Mammary epithelial cell (primary cell): ENCODE measurements at regions not wholly inside any gene's neighbourhood (a gene's known extent, or its start where the extent isn't known, plus 50 kb on each side); places are given as distances from the start of the nearest gene placed in this dataset.

ENCODE experiments used
- EZH2 ChIP-seq: IDR thresholded peaks from 2 replicates; pipeline ENCODE4 v1.6.1; 2012; ENCODE audit warnings: low read length, inconsistent platforms, borderline replicate concordance
- TF ChIP-seq, protein P1 (sequence below), 2 donors: IDR thresholded peaks in 1 of 2; conservative IDR thresholded peaks in 1 of 2; 2 replicates each; pipeline ENCODE4 v1.5.1; 2011 to 2012; ENCODE audit warnings: inconsistent platforms in 2 of 2, low read length in 2 of 2, mild to moderate bottlenecking in 2 of 2, control low read depth in 1 of 2, low read depth in 1 of 2; ENCODE audit not compliant: insufficient read depth in 1 of 2; ENCODE audit errors: extremely low read depth in 1 of 2

DNA sequence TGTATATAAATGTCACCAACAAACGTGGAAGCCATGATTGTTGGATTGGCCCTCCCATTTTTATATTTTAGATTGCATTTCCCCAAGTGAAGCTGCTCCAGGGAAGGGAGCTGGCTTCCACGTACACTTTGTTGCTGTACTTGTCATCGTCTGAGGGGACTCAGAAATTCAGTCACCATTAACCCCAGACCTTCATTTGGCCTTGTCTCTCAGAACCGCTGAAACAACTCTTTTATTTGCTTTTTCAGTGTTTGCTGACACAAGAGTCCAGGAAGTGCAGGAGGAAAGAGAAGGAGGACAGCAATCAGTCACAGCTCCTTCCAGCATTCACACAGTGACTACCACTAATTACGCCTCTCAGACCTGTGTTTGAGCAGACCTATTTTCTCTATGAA, 276.5 kb downstream of the TBL1XR1 start:
- TF ChIP-seq, protein P1, sequence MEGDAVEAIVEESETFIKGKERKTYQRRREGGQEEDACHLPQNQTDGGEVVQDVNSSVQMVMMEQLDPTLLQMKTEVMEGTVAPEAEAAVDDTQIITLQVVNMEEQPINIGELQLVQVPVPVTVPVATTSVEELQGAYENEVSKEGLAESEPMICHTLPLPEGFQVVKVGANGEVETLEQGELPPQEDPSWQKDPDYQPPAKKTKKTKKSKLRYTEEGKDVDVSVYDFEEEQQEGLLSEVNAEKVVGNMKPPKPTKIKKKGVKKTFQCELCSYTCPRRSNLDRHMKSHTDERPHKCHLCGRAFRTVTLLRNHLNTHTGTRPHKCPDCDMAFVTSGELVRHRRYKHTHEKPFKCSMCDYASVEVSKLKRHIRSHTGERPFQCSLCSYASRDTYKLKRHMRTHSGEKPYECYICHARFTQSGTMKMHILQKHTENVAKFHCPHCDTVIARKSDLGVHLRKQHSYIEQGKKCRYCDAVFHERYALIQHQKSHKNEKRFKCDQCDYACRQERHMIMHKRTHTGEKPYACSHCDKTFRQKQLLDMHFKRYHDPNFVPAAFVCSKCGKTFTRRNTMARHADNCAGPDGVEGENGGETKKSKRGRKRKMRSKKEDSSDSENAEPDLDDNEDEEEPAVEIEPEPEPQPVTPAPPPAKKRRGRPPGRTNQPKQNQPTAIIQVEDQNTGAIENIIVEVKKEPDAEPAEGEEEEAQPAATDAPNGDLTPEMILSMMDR (conservative IDR thresholded peaks at IDR 0.05 in 1 of 2, IDR thresholded peaks at IDR 0.05 in 1 of 2; ENCODE audit: extremely low read depth in 1 of 2, insufficient read depth in 1 of 2, low read depth in 1 of 2, low read length in 2 of 2): no peak
- no peak for TF ChIP-seq EZH2
